H9 (cell line): ENCODE measurements at regions not wholly inside any gene's neighbourhood (a gene's known extent, or its start where the extent isn't known, plus 50 kb on each side); places are given as distances from the start of the nearest gene placed in this dataset.

Source experiments
- DNase-seq: peaks from one replicate; pipeline ENCODE4 v3.0.0-alpha.2; 2017
- H2AFZ ChIP-seq: one replicate; pipeline ENCODE4 v1.6.1; 2013; ENCODE audit warnings: mild to moderate bottlenecking, low read length, control low read depth, moderate library complexity
- H2AK5ac ChIP-seq: 2 replicates; pipeline ENCODE4 v1.6.1; 2013; ENCODE audit warnings: low read length, control low read depth, mixed read lengths; ENCODE audit not compliant: insufficient read length
- H2BK120ac ChIP-seq: one replicate; pipeline ENCODE4 v1.6.1; 2013; ENCODE audit warnings: low read depth, mild to moderate bottlenecking, low read length, control low read depth, inconsistent platforms; ENCODE audit not compliant: poor library complexity, severe bottlenecking
- H2BK12ac ChIP-seq: 2 replicates; pipeline ENCODE4 v1.6.1; 2013; ENCODE audit warnings: low read length, control low read depth, mixed read lengths, low read depth; ENCODE audit not compliant: insufficient read length
- H2BK15ac ChIP-seq: 2 replicates; pipeline ENCODE4 v1.6.1; 2013; ENCODE audit warnings: low read depth, low read length, control low read depth
- H2BK20ac ChIP-seq: one replicate; pipeline ENCODE4 v1.6.1; 2013; ENCODE audit warnings: low read depth, mild to moderate bottlenecking, low read length, control low read depth, inconsistent platforms; ENCODE audit not compliant: poor library complexity, severe bottlenecking
- H2BK5ac ChIP-seq: 2 replicates; pipeline ENCODE4 v1.6.1; 2013; ENCODE audit warnings: low read length, control low read depth, mixed read lengths; ENCODE audit not compliant: insufficient read length
- H3K14ac ChIP-seq: 2 replicates; pipeline ENCODE4 v1.6.1; 2013; ENCODE audit warnings: low read length, control low read depth; ENCODE audit not compliant: insufficient read depth
- H3K18ac ChIP-seq: 2 replicates; pipeline ENCODE4 v1.6.1; 2013; ENCODE audit warnings: low read depth, mild to moderate bottlenecking, mixed read lengths, low read length, control low read depth; ENCODE audit not compliant: insufficient read length
- H3K23ac ChIP-seq: 2 replicates; pipeline ENCODE4 v1.6.1; 2013; ENCODE audit warnings: low read length, control low read depth, mixed read lengths, low read depth; ENCODE audit not compliant: insufficient read length
- H3K23me2 ChIP-seq: 2 replicates; pipeline ENCODE4 v1.6.1; 2013; ENCODE audit warnings: low read depth, mild to moderate bottlenecking, mixed read lengths, low read length, control low read depth; ENCODE audit not compliant: insufficient read length, poor library complexity, severe bottlenecking
- H3K27ac ChIP-seq: 2 replicates; pipeline ENCODE4 v1.5.1; 2013; ENCODE audit warnings: low read length, control low read depth, mixed read lengths, low read depth; ENCODE audit not compliant: insufficient read length
- H3K27me3 ChIP-seq: 2 replicates; pipeline ENCODE4 v1.6.1; 2013; ENCODE audit warnings: low read length, control low read depth, inconsistent platforms; ENCODE audit not compliant: insufficient read depth
- H3K4ac ChIP-seq: 2 replicates; pipeline ENCODE4 v1.6.1; 2013; ENCODE audit warnings: low read depth, mild to moderate bottlenecking, control low read depth, inconsistent platforms, low read length, moderate library complexity
- H3K4me1 ChIP-seq: 2 replicates; pipeline ENCODE4 v1.6.1; 2013; ENCODE audit warnings: low read length, control low read depth, inconsistent platforms; ENCODE audit not compliant: insufficient read depth
- H3K4me2 ChIP-seq: 2 replicates; pipeline ENCODE4 v1.6.1; 2013; ENCODE audit warnings: low read length, control low read depth, mixed read lengths; ENCODE audit not compliant: insufficient read length, insufficient read depth
- H3K56ac ChIP-seq: 2 replicates; pipeline ENCODE4 v1.6.1; 2013; ENCODE audit warnings: low read depth, mild to moderate bottlenecking, mixed read lengths, low read length, control low read depth; ENCODE audit not compliant: insufficient read length
- H3K79me1 ChIP-seq: 2 replicates; pipeline ENCODE4 v1.6.1; 2013; ENCODE audit warnings: low read depth, mild to moderate bottlenecking, moderate library complexity, low read length, control low read depth, inconsistent platforms; ENCODE audit not compliant: insufficient read depth, poor library complexity, severe bottlenecking
- H3K79me2 ChIP-seq: 2 replicates; pipeline ENCODE4 v1.6.1; 2013; ENCODE audit warnings: low read length, control low read depth, inconsistent platforms; ENCODE audit not compliant: insufficient read depth
- H3K9ac ChIP-seq: 2 replicates; pipeline ENCODE4 v1.6.1; 2013; ENCODE audit warnings: low read length, control low read depth, mixed read lengths; ENCODE audit not compliant: insufficient read length; ENCODE audit errors: extremely low read depth
- H3K9me3 ChIP-seq: one replicate; pipeline ENCODE4 v1.6.1; 2013; ENCODE audit warnings: low read depth, low read length, inconsistent platforms; ENCODE audit not compliant: control insufficient read depth
- H3T11ph ChIP-seq: one replicate; pipeline ENCODE4 v1.6.1; 2013; ENCODE audit warnings: mild to moderate bottlenecking, low read length, control low read depth, inconsistent platforms
- H4K20me1 ChIP-seq: one replicate; pipeline ENCODE4 v1.6.1; 2013; ENCODE audit not compliant: control insufficient read depth, insufficient read length, insufficient read depth
- H4K5ac ChIP-seq: 2 replicates; pipeline ENCODE4 v1.6.1; 2013; ENCODE audit warnings: low read depth, mild to moderate bottlenecking, mixed read lengths, low read length, control low read depth; ENCODE audit not compliant: insufficient read length
- H4K8ac ChIP-seq: replicated peaks from 2 replicates; pipeline ENCODE4 v1.6.1; 2013; ENCODE audit warnings: low read length, control low read depth, mixed read lengths, low read depth; ENCODE audit not compliant: insufficient read length
- H4K91ac ChIP-seq: 2 replicates; pipeline ENCODE4 v1.6.1; 2013; ENCODE audit warnings: low read depth, mild to moderate bottlenecking, moderate library complexity, mixed read lengths, low read length, control low read depth; ENCODE audit not compliant: insufficient read length
- H3K27ac Mint-ChIP-seq, 3 experiments: 2 replicates in 2 of 3; 3 replicates in 1 of 3; pipeline ENCODE4 v1.8.0; 2020 to 2021; ENCODE audit warnings: mixed read lengths in 3 of 3, mild to moderate bottlenecking in 1 of 3, moderate library complexity in 1 of 3
- H3K27me3 Mint-ChIP-seq: 2 replicates; pipeline ENCODE4 v1.8.0; 2021; ENCODE audit warnings: low read depth, mild to moderate bottlenecking, moderate library complexity, mixed read lengths
- H3K36me3 Mint-ChIP-seq, 3 experiments: 2 replicates in 2 of 3; 3 replicates in 1 of 3; pipeline ENCODE4 v1.8.0; 2020 to 2021; ENCODE audit warnings: low read depth in 3 of 3, mixed read lengths in 3 of 3; ENCODE audit not compliant: insufficient read depth in 1 of 3
- H3K4me1 Mint-ChIP-seq, 2 experiments: 2 replicates each; pipeline ENCODE4 v1.8.0; 2020; ENCODE audit warnings: mixed read lengths in 2 of 2
- H3K4me3 Mint-ChIP-seq, 2 experiments: 2 replicates in 1 of 2; 3 replicates in 1 of 2; pipeline ENCODE4 v1.8.0; 2020 to 2021; ENCODE audit warnings: mild to moderate bottlenecking in 2 of 2, mixed read lengths in 2 of 2, moderate library complexity in 1 of 2
- H3K9me3 Mint-ChIP-seq, 2 experiments: 2 replicates in 1 of 2; 3 replicates in 1 of 2; pipeline ENCODE4 v1.8.0; 2020; ENCODE audit warnings: mild to moderate bottlenecking in 2 of 2, mixed read lengths in 2 of 2, moderate library complexity in 1 of 2
- WGBS: extraction: QIAGEN DNeasy Blood & Tissue Kit; methylation state at CpG from one replicate; pipeline ENCODE4 v1.1.7; 2013; ENCODE audit warnings: missing lambda C conversion rate, low lambda C conversion rate, mixed read lengths; ENCODE audit not compliant: insufficient read length; ENCODE audit errors: extremely low coverage; 5-methylcytosine and 5-hydroxymethylcytosine counted together
- TF ChIP-seq, protein P1 (sequence below): fragments of 200-600 bp; sonication (generic); conservative IDR thresholded peaks from 3 replicates; pipeline ENCODE4 v1.8.0; 2021; ENCODE audit warnings: antibody characterized with exemption, mild to moderate bottlenecking

DNA sequence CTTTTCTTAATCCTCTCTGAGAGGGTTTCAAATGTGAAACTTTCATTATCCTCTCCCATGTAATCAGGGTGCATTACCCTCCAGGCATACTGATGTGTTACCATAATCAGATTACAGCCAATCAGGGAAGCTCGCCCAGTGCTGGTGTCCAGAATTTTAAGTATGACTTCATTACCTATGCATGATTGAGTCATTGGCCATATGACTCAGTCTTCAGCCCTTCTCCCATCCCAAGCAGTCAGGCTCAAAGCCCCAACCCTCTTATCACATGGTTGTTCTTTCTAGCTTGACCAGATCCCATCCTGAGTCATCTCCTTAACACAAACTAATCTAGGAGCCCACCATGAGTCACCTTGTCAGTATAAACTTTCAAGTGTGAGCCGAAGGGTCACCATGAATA, 1668.1 kb upstream of the AGA start:
- no peak overlapping the region for H3K4me2 ChIP-seq
- no peak overlapping the region for H3K23ac ChIP-seq
- no peak overlapping the region for H3T11ph ChIP-seq
- H3K9me3 Mint-ChIP-seq = no peaks in the 10 kb centered on the region
- H3K9ac ChIP-seq = no peak overlapping the region
- H3K27me3 ChIP-seq = no peaks in the 10 kb centered on the region
- no peak overlapping the region for H3K4me3 Mint-ChIP-seq
- no peak overlapping the region for H4K8ac ChIP-seq
- H2BK20ac ChIP-seq = no peak overlapping the region
- no peak overlapping the region for H2AK5ac ChIP-seq
- DNase-seq = no peak
- no peak overlapping the region for H3K14ac ChIP-seq
- no peak overlapping the region for H2AFZ ChIP-seq
- no CpG with 5 or more reads among the region's 2 CpGs for WGBS
- H3K4me1 Mint-ChIP-seq = peaks cover 1 to 4% of the 10 kb centered on the region in 2 experiments; a peak in 3 of 4 replicates
- no peak overlapping the region for H3K18ac ChIP-seq
- H3K79me2 ChIP-seq = no peaks in the 10 kb centered on the region
- no peaks in the 10 kb centered on the region for H3K36me3 Mint-ChIP-seq
- H3K27ac ChIP-seq = no peak overlapping the region
- TF ChIP-seq, protein P1, sequence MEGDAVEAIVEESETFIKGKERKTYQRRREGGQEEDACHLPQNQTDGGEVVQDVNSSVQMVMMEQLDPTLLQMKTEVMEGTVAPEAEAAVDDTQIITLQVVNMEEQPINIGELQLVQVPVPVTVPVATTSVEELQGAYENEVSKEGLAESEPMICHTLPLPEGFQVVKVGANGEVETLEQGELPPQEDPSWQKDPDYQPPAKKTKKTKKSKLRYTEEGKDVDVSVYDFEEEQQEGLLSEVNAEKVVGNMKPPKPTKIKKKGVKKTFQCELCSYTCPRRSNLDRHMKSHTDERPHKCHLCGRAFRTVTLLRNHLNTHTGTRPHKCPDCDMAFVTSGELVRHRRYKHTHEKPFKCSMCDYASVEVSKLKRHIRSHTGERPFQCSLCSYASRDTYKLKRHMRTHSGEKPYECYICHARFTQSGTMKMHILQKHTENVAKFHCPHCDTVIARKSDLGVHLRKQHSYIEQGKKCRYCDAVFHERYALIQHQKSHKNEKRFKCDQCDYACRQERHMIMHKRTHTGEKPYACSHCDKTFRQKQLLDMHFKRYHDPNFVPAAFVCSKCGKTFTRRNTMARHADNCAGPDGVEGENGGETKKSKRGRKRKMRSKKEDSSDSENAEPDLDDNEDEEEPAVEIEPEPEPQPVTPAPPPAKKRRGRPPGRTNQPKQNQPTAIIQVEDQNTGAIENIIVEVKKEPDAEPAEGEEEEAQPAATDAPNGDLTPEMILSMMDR = no peak
- H4K91ac ChIP-seq = no peak overlapping the region
- no peak overlapping the region for H3K56ac ChIP-seq
- no peaks in the 10 kb centered on the region for H3K79me1 ChIP-seq
- H2BK5ac ChIP-seq = no peak overlapping the region
- no peak overlapping the region for H2BK120ac ChIP-seq
- no peaks in the 10 kb centered on the region for H3K9me3 ChIP-seq
- no peaks in the 10 kb centered on the region for H3K4me1 ChIP-seq
- no peak overlapping the region for H2BK15ac ChIP-seq
- no peaks in the 10 kb centered on the region for H3K27me3 Mint-ChIP-seq
- no peak overlapping the region for H4K5ac ChIP-seq
- no peaks in the 10 kb centered on the region for H3K23me2 ChIP-seq
- H3K27ac Mint-ChIP-seq = no peak overlapping the region
- no peak overlapping the region for H2BK12ac ChIP-seq
- H3K4ac ChIP-seq = no peak overlapping the region
- H4K20me1 ChIP-seq = no peaks in the 10 kb centered on the region
